Stimulated activated CD4-positive, alpha-beta T cell treated with anti-CD3 and anti-CD28 coated beads, Interleukin-12 subunit alpha, Interleukin-12 subunit beta, amount 100 ng/mL, for 48 hours (primary cell): ENCODE measurements at regions not wholly inside any gene's neighbourhood (a gene's known extent, or its start where the extent isn't known, plus 50 kb on each side); places are given as distances from the start of the nearest gene placed in this dataset.
"Not testable (repeated sequence)": the region's sequence is repeated elsewhere in the genome, so short reads cannot be mapped to it uniquely, and the experiment has no call there.

Source experiments
- DNase-seq, 3 donors: peaks; one replicate each; pipeline ENCODE4 v3.0.0-alpha.2; 2020; ENCODE audit warnings: low read depth in 2 of 3, low spot score in 1 of 3

DNA sequence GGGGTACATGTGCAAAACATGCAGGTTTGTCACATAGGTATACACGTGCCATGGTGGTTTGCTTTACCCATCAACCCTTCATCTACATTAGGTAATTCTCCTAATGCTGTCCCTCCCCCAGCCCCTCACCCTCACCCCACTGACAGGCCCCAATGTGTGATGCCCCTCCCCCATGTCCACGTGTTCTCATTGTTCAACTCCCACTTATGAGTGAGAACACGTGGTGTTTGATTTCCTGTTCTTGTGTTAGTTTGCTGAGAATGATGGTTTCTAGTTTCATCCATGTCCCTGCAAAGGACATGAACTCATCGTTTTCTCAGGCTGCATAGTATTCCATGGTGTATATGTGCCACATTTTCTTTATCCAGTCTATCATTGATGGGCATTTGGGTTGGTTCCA lies 232.9 kb upstream of the RASGRP1 start:
- not testable (repeated sequence) for DNase-seq

GRCh38 chr15:38799202-38799601 lies 234.6 kb upstream of the RASGRP1 start:
- not testable (repeated sequence) for DNase-seq

- DNase-seq: no peak
Measured at GRCh38 chr15:38809621-38810020, 245.0 kb upstream of the RASGRP1 start.

DNA sequence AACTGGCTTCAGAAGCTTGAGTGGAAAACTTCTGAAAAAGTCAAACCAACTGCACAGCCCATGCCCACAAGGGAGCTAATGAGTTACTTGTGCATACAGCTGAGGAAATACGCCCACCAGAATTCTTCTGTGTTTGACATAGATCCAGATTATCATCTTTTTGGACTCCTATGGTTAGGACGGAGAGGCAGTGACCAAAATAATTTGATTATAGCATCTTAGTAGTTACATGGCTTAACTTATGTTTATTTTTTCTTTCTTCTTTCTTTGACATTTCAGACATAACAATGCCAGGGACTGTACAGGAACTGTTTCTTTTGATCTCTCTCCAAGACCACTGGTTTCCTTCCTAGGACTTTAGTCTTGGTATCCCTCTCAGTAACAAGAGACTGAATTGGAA lies 246.1 kb upstream of the RASGRP1 start:
- no peak for DNase-seq

- not testable (repeated sequence) for DNase-seq
Measured at GRCh38 chr15:38814254-38814653, 249.6 kb upstream of the RASGRP1 start.

- no peak for DNase-seq
Measured at GRCh38 chr15:38814891-38815290, 250.3 kb upstream of the RASGRP1 start.

DNA sequence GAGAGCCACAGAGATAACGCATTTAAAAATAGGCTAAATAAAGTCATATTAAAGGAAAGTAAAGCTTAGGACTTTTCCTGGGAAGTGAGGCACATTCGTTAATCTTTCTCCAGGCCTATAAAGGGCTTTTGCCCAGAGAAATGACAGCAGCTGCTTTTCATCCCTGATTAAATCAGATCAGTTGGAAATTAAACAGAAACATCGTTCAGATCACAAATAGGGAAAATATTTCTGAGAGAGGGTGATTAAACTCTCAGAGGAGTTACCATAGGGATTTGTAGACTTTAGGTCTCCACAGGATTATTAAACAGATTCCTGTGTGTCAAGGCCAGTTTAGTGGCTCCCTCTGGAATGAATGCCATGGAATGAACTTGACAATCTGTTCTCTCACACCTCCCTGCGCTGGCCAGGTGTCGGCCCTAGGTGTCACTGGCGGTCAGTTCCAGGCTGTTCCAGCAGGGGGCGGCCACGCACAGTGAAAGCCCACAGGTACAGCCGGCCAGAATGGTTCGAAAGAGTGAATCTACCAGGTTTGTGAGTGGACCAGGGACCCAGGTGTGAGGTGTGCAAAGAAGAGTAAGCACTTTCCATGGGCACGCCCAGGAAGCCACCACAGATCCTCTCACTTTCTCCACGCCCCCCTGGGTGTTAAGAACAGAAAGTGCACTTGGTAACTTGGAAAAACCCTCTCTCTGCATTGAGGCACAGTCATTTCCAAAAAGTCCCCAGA lies 253.0 kb upstream of the RASGRP1 start:
- peak; percentile 69 to 87 (median 73) for DNase-seq

GRCh38 chr15:38818157-38818790 lies 253.7 kb upstream of the RASGRP1 start:
- no peak for DNase-seq

- DNase-seq: no peak
Measured at GRCh38 chr15:38819387-38819950, 254.9 kb upstream of the RASGRP1 start.

GRCh38 chr15:38823263-38823662 lies 258.6 kb upstream of the RASGRP1 start:
- no peak for DNase-seq

DNA sequence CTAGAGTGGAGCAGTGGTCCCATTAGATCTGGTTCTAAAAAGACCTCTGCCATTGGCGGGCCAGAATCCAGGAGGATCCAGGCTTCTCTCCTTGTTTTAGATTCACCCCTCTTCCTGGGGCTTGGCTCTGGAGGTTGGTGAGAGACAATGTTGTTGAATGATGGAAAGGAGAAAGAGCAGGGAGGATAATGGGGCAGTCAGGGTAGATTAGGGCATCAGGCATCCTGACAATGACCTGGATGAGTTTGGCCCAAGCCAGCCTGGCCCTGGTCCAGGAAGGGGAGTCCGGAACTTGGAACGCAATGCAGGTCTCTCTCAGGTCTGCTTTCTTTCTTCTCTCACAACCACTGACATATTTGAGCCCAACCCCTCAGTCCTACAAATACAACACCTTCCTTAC lies 260.1 kb upstream of the RASGRP1 start:
- no peak for DNase-seq

- DNase-seq: no peak
Measured at GRCh38 chr15:38826880-38827279, 262.3 kb upstream of the RASGRP1 start.

GRCh38 chr15:38828031-38828532 lies 263.5 kb upstream of the RASGRP1 start:
- no peak for DNase-seq

DNA sequence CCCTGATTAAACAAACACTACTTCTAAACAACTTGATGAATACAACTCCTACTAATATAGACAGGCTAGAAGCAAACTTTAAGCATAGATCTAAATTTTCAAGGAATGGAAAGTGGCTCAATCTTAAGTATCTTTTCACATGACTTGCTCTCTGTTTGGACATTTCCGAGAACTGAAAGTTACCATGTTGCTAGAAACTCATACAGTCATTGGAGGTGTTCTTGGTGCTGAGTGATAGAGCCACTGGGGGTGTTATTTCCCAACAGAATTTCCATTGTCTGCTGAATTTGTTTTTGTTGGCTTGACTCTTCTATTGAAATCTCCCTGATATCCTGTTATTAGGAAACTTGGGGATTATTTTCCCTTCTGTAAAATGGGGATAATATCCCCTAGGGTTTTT lies 264.5 kb upstream of the RASGRP1 start:
- DNase-seq: no peak

GRCh38 chr15:38842226-38842625 lies 277.6 kb upstream of the RASGRP1 start:
- DNase-seq: no peak

DNA sequence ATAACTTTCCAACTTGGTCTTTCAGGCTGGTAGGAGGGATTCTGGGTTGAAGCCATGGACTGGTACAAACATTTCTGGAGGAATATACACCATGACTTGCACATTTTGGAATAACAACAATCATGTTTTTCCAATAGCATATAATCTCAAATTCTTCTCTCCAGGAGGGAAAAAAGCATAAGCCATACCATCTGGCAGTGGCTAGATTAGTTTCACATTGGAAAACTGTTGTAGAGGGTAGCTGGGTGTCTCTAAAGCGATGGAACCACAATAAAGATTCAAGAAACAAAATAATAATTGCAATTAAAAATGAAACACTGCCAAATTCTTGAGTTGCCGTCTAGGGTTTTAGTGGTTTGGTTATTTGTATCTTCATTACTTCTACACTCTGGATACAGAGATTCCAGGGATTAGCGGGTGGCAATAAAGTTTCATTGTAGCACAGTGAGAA lies 278.5 kb upstream of the RASGRP1 start:
- DNase-seq: no peak

- no peak for DNase-seq
Measured at GRCh38 chr15:38843736-38844590, 279.3 kb upstream of the RASGRP1 start.

GRCh38 chr15:38844736-38845135 lies 280.1 kb upstream of the RASGRP1 start:
- no peak for DNase-seq

- DNase-seq: no peak
Measured at GRCh38 chr15:38846346-38846745, 281.7 kb upstream of the RASGRP1 start.

DNA sequence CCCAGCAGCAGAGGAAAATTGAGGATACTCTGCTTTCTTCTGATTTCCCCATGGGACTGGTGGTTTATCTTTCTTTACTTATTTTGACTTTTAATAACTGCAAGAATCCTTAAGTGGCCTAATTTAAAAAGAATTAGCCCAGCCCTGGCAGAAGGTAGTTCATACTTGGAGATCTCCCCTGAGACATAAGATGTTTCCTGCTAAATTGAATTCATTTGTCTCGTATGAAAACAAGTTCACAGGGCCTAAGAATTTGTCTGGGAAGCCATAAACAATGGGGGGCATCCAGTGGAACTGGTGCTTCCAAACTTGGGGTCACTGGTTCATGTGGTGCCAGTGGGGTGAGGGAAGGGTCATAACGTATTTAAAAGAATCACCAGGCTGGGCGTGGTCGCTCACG lies 283.1 kb upstream of the RASGRP1 start:
- DNase-seq: no peak

- no peak for DNase-seq
Measured at GRCh38 chr15:38849046-38849445, 284.4 kb upstream of the RASGRP1 start.
